ENCODE measurements at regions not wholly inside any gene's neighbourhood (a gene's known extent, or its start where the extent isn't known, plus 50 kb on each side); places are given as distances from the start of the nearest gene placed in this dataset.

DNA sequence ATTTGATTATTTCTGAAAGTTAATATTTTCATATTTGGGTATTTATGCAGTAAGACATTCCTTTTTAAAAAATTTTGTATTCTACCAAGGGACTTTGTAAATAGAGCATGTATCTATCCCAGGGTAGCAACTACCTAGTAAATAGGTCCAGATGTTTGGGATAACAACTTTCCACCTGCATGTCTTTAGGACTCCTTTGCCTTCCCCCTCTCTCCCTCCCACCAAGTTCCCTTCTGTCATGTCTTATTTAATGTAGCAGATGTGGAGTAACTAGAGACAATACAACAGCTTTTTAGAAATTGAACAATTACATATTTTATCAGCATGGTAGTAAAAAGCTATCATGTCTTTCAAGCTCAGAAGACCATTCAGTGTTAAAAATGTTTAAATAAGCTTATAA is 821.0 kb downstream of the C4orf33 start:
- H3K27ac ChIP-seq: no peak overlapping the region
- TF ChIP-seq CTCF (IDR thresholded peaks at IDR 0.05) (no peak), ZFX (IDR thresholded peaks at IDR 0.05; ENCODE audit: borderline replicate concordance) (no peak)

GRCh38 chr4:129917651-129918050 is 821.7 kb downstream of the C4orf33 start:
- no peak overlapping the region for H3K27ac ChIP-seq
- TF ChIP-seq ZFX (IDR thresholded peaks at IDR 0.05; ENCODE audit: borderline replicate concordance) (no peak), CTCF (IDR thresholded peaks at IDR 0.05) (no peak)

GRCh38 chr4:129926936-129927335 is 831.0 kb downstream of the C4orf33 start:
- TF ChIP-seq ZFX (IDR thresholded peaks at IDR 0.05; ENCODE audit: borderline replicate concordance): no peak
- TF ChIP-seq CTCF (IDR thresholded peaks at IDR 0.05): peak; percentile 54
- no peak overlapping the region for H3K27ac ChIP-seq

- H3K27ac ChIP-seq: no peak overlapping the region
- TF ChIP-seq ZFX (IDR thresholded peaks at IDR 0.05; ENCODE audit: borderline replicate concordance): no peak
- peak; percentile 44 for TF ChIP-seq CTCF (IDR thresholded peaks at IDR 0.05)
These were observed 833.1 kb downstream of the C4orf33 start for GRCh38 chr4:129929052-129929451.

- TF ChIP-seq ZFX (IDR thresholded peaks at IDR 0.05; ENCODE audit: borderline replicate concordance) (no peak), CTCF (IDR thresholded peaks at IDR 0.05) (no peak)
- H3K27ac ChIP-seq: no peak overlapping the region
These were observed 834.0 kb downstream of the C4orf33 start for GRCh38 chr4:129929984-129930383.

DNA sequence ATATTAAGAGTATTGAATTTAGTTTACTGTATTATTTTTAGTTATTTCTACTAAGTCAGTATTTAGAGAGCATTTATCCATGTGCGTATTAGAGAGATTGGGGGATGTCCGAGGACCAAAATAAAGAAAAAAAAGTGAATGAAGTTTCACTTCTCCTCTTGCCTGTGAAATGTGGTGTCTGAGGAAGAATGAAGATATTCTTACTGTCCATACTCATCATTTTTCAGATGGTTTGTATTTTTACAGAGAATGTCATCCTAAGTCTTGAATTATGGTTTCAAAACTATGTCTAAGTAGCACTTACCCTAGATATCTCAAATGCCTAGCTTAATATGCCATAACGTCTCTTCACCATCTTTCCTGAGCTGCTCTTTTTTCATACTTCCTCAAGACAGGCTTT is 854.3 kb downstream of the C4orf33 start:
- TF ChIP-seq CTCF (IDR thresholded peaks at IDR 0.05): no peak
- TF ChIP-seq ZFX (IDR thresholded peaks at IDR 0.05; ENCODE audit: borderline replicate concordance): no peak
- no peak overlapping the region for H3K27ac ChIP-seq

- H3K27ac ChIP-seq: no peak overlapping the region
- TF ChIP-seq ZFX (IDR thresholded peaks at IDR 0.05; ENCODE audit: borderline replicate concordance) (no peak), CTCF (IDR thresholded peaks at IDR 0.05) (no peak)
These were observed 870.2 kb downstream of the C4orf33 start for GRCh38 chr4:129966175-129966574.
